ENCODE measurements at regions not wholly inside any gene's neighbourhood (a gene's known extent, or its start where the extent isn't known, plus 50 kb on each side); places are given as distances from the start of the nearest gene placed in this dataset.

- DNase-seq, result no peak
These were observed 234.9 kb upstream of the STARD13 start for GRCh38 chr13:33520468-33520839.

GRCh38 chr13:33524086-33524485, 238.5 kb upstream of the STARD13 start:
- DNase-seq, result no peak

- DNase-seq, result no peak
These were observed 240.2 kb upstream of the STARD13 start for GRCh38 chr13:33525763-33526162.

- no peak for DNase-seq
These were observed 241.2 kb upstream of the STARD13 start for GRCh38 chr13:33526718-33527117.

- no peak for DNase-seq
These were observed 243.3 kb upstream of the STARD13 start for GRCh38 chr13:33528896-33529295.

GRCh38 chr13:33531484-33531883, 245.9 kb upstream of the STARD13 start:
- DNase-seq, result no peak

GRCh38 chr13:33535061-33535460, 249.5 kb upstream of the STARD13 start:
- DNase-seq, result no peak

- DNase-seq, result peak; percentile 26
These were observed 251.0 kb upstream of the STARD13 start for GRCh38 chr13:33536601-33537000.

GRCh38 chr13:33537026-33537425, 251.5 kb upstream of the STARD13 start:
- DNase-seq, result peak; percentile 26

- DNase-seq, result no peak
These were observed 252.1 kb upstream of the STARD13 start for GRCh38 chr13:33537676-33538075.

GRCh38 chr13:33541456-33541855, 255.9 kb upstream of the STARD13 start:
- peak; percentile 44 for DNase-seq

- DNase-seq, result no peak
These were observed 256.4 kb upstream of the STARD13 start for GRCh38 chr13:33541962-33542308.

- DNase-seq, result peak; percentile 97
These were observed 256.9 kb upstream of the STARD13 start for GRCh38 chr13:33542309-33543088.

GRCh38 chr13:33543089-33543459, 257.5 kb upstream of the STARD13 start:
- DNase-seq, result peak; percentile 62

- DNase-seq, result peak; percentile 60
These were observed 258.2 kb upstream of the STARD13 start for GRCh38 chr13:33543631-33544265.

- no peak for DNase-seq
These were observed 258.8 kb upstream of the STARD13 start for GRCh38 chr13:33544308-33544707.

GRCh38 chr13:33545492-33545891, 259.9 kb upstream of the STARD13 start:
- DNase-seq, result no peak

GRCh38 chr13:33547035-33547434, 261.5 kb upstream of the STARD13 start:
- DNase-seq, result no peak

- DNase-seq, result no peak
These were observed 262.5 kb upstream of the STARD13 start for GRCh38 chr13:33548069-33548468.

- no peak for DNase-seq
These were observed 264.7 kb upstream of the STARD13 start for GRCh38 chr13:33550276-33550675.

GRCh38 chr13:33550885-33551284, 265.3 kb upstream of the STARD13 start:
- DNase-seq, result no peak

- DNase-seq, result no peak
These were observed 262.8 kb upstream of the RFC3 start for GRCh38 chr13:33554919-33555791.

- DNase-seq, result no peak
These were observed 261.1 kb upstream of the RFC3 start for GRCh38 chr13:33556828-33557227.

- DNase-seq, result no peak
These were observed 257.2 kb upstream of the RFC3 start for GRCh38 chr13:33560726-33561125.

Measured in DMS79 treated with DMSO at 0.1 percent for 48 hours (cell line).